Activated naive CD8-positive, alpha-beta T cell treated with anti-CD3 and anti-CD28 coated beads, Interleukin-2, amount 10 ng/mL, durations not matched to agents 7 days and 5 days (primary cell): ENCODE measurements at regions not wholly inside any gene's neighbourhood (a gene's known extent, or its start where the extent isn't known, plus 50 kb on each side); places are given as distances from the start of the nearest gene placed in this dataset.
"Not testable (repeated sequence)": the region's sequence is repeated elsewhere in the genome, so short reads cannot be mapped to it uniquely, and the experiment has no call there.

Experiments
- ATAC-seq: fragments of 150-1000 bp; cut with Tn5 transposase; one replicate; pipeline ENCODE4 v1.10.0; 2021; ENCODE audit warnings: low read depth, moderate library complexity
- POLR2A ChIA-PET: fragments of 350-600 bp; sonication (Branson Sonifier 250); formaldehyde crosslinking; loops from one replicate; lab custom pipeline; 2021; ENCODE audit warnings: antibody characterized with exemption; lab: Charles Lee
- DNase-seq: peaks from one replicate; pipeline ENCODE4 v3.0.0; 2021
- H3K27ac Mint-ChIP-seq: one replicate; pipeline ENCODE4 v1.8.0; 2022; ENCODE audit warnings: mild to moderate bottlenecking, mixed read lengths
- H3K27me3 Mint-ChIP-seq: one replicate; pipeline ENCODE4 v1.8.0; 2022; ENCODE audit warnings: mild to moderate bottlenecking, moderate library complexity, mixed read lengths
- H3K36me3 Mint-ChIP-seq: one replicate; pipeline ENCODE4 v1.8.0; 2021; ENCODE audit warnings: mild to moderate bottlenecking, mixed read lengths
- H3K4me1 Mint-ChIP-seq: one replicate; pipeline ENCODE4 v1.8.0; 2021; ENCODE audit warnings: mixed read lengths
- H3K4me3 Mint-ChIP-seq: one replicate; pipeline ENCODE4 v1.8.0; 2022; ENCODE audit warnings: mild to moderate bottlenecking, moderate library complexity, mixed read lengths
- H3K9me3 Mint-ChIP-seq: one replicate; pipeline ENCODE4 v1.8.0; 2021; ENCODE audit warnings: mixed read lengths

DNA sequence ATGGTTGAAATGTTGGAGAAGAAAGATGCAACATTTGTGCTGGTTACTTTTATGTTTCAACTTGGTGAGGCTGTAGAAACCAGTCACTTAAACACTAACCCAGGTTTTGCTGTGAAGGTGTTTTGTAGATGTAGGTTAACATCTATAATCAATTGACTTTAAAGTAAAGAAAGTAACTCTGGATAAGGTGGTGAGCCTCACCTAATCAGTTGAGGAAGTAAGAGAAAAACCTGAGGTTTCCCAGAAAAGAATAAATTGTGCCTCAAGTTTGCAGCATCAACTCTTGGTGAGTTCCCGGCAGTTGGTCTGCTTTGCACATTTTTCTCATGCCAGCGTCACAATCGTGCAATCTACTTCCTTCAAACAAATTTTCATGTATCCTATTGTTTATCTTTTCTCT lies 673.4 kb downstream of the QKI start:
- ATAC-seq = no peak
- POLR2A ChIA-PET = no interaction called here
- no peak overlapping the region for H3K27ac Mint-ChIP-seq
- H3K27me3 Mint-ChIP-seq = peaks cover 2% of the 10 kb centered on the region
- H3K9me3 Mint-ChIP-seq = no peaks in the 10 kb centered on the region
- no peaks in the 10 kb centered on the region for H3K36me3 Mint-ChIP-seq
- H3K4me3 Mint-ChIP-seq = no peak overlapping the region
- peaks cover 4% of the 10 kb centered on the region for H3K4me1 Mint-ChIP-seq
- DNase-seq = no peak

DNA sequence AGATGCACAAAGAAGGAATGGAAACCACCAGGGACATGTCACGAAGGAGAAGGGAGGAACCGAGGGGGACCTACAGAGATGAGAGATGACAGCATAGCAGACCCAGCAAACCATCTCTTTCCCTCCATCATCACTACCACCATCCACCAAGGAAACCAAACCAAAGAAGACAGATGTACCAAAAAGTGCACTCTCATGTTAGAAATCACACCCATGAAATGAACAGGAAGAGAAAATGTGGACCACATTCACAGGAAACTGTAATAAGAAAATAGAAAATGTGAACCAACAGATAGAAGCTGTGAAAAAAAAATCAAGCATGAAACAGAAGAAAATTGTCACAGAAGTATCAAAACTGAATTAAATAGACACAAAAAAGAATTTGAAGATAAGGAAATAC lies 672.7 kb downstream of the QKI start:
- no peak for DNase-seq

GRCh38 chr6:164086076-164086887 lies 671.8 kb downstream of the QKI start:
- Mint-ChIP-seq H3K4me3 (no peak overlapping the region), H3K36me3 (no peaks in the 10 kb centered on the region), H3K27me3 (no peaks in the 10 kb centered on the region), H3K9me3 (no peaks in the 10 kb centered on the region), H3K27ac (no peak overlapping the region), H3K4me1 (peaks cover 4% of the 10 kb centered on the region)
- POLR2A ChIA-PET = no interaction called here
- DNase-seq = no peak
- no peak for ATAC-seq

More for the DNA sequence above, 672.7 kb downstream of the QKI start:
- no peaks in the 10 kb centered on the region for H3K9me3 Mint-ChIP-seq
- POLR2A ChIA-PET = no interaction called here
- peaks cover 2% of the 10 kb centered on the region for H3K27me3 Mint-ChIP-seq
- no peak overlapping the region for H3K27ac Mint-ChIP-seq
- ATAC-seq = no peak
- H3K36me3 Mint-ChIP-seq = no peaks in the 10 kb centered on the region
- H3K4me3 Mint-ChIP-seq = no peak overlapping the region
- H3K4me1 Mint-ChIP-seq = peaks cover 4% of the 10 kb centered on the region

GRCh38 chr6:164085091-164086075 lies 670.9 kb downstream of the QKI start:
- H3K4me1 Mint-ChIP-seq = peaks cover 4% of the 10 kb centered on the region
- H3K36me3 Mint-ChIP-seq = no peaks in the 10 kb centered on the region
- no peaks in the 10 kb centered on the region for H3K9me3 Mint-ChIP-seq
- POLR2A ChIA-PET = no interaction called here
- ATAC-seq = no peak
- no peak overlapping the region for H3K27ac Mint-ChIP-seq
- H3K27me3 Mint-ChIP-seq = no peaks in the 10 kb centered on the region
- no peak overlapping the region for H3K4me3 Mint-ChIP-seq
- no peak for DNase-seq

GRCh38 chr6:164079275-164079600 lies 664.7 kb downstream of the QKI start:
- no peak overlapping the region for H3K27ac Mint-ChIP-seq
- DNase-seq (no peak), ATAC-seq (no peak)
- POLR2A ChIA-PET = no interaction called here
- H3K9me3 Mint-ChIP-seq = peaks cover 3% of the 10 kb centered on the region
- no peaks in the 10 kb centered on the region for H3K27me3 Mint-ChIP-seq
- H3K4me1 Mint-ChIP-seq = no peaks in the 10 kb centered on the region
- no peak overlapping the region for H3K4me3 Mint-ChIP-seq
- H3K36me3 Mint-ChIP-seq = no peaks in the 10 kb centered on the region

- H3K9me3 Mint-ChIP-seq = peaks cover 3% of the 10 kb centered on the region
- no peaks in the 10 kb centered on the region for H3K4me1 Mint-ChIP-seq
- no peak for DNase-seq
- no peaks in the 10 kb centered on the region for H3K36me3 Mint-ChIP-seq
- no peak for ATAC-seq
- no peak overlapping the region for H3K27ac Mint-ChIP-seq
- POLR2A ChIA-PET = no interaction called here
- no peaks in the 10 kb centered on the region for H3K27me3 Mint-ChIP-seq
- H3K4me3 Mint-ChIP-seq = no peak overlapping the region
Measured at GRCh38 chr6:164078532-164079274, 664.2 kb downstream of the QKI start.

GRCh38 chr6:164076818-164077532 lies 662.5 kb downstream of the QKI start:
- ATAC-seq, H3K4me3 Mint-ChIP-seq, H3K36me3 Mint-ChIP-seq, H3K27me3 Mint-ChIP-seq, H3K4me1 Mint-ChIP-seq, H3K9me3 Mint-ChIP-seq, DNase-seq, POLR2A ChIA-PET, H3K27ac Mint-ChIP-seq: not testable (repeated sequence)

DNA sequence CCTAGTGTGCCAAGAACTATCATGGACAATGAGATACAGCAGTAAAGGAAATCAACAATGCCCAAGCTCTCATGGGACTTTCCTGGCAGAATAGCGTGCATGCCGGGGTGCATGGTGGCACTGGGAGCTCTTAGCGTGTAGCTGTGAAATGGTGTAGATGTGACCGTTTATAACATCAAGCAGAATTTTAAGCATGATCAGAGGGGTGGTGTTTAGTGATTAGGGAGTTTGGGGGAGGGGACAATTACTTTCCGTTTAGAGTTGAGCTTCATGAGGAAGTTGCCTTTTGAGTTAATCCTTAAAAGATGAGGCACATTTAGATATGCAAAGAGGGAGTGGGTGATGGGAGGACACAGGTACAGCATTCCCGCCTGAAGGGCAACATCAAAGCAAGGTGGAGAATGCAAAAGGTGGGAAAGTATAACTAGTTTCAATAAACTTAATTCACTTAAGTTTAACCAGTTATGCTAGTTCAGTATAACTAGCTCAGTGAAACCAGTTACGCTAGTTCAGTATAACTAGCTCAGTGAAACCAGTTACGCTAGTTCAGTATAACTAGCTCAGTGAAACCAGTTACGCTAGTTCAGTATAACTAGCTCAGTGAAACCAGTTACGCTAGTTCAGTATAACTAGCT lies 661.6 kb downstream of the QKI start:
- POLR2A ChIA-PET = no interaction called here
- H3K9me3 Mint-ChIP-seq = peaks cover 9% of the 10 kb centered on the region
- ATAC-seq = no peak
- no peaks in the 10 kb centered on the region for H3K4me1 Mint-ChIP-seq
- no peaks in the 10 kb centered on the region for H3K27me3 Mint-ChIP-seq
- H3K27ac Mint-ChIP-seq = no peak overlapping the region
- no peaks in the 10 kb centered on the region for H3K36me3 Mint-ChIP-seq
- no peak for DNase-seq
- H3K4me3 Mint-ChIP-seq = no peak overlapping the region

- Mint-ChIP-seq H3K27ac (no peak overlapping the region), H3K9me3 (peaks cover 9% of the 10 kb centered on the region), H3K4me3 (no peak overlapping the region), H3K27me3 (no peaks in the 10 kb centered on the region), H3K4me1 (no peaks in the 10 kb centered on the region), H3K36me3 (no peaks in the 10 kb centered on the region)
- POLR2A ChIA-PET = no interaction called here
- DNase-seq = no peak
- ATAC-seq = no peak
Measured at GRCh38 chr6:164072240-164072666, 657.7 kb downstream of the QKI start.

DNA sequence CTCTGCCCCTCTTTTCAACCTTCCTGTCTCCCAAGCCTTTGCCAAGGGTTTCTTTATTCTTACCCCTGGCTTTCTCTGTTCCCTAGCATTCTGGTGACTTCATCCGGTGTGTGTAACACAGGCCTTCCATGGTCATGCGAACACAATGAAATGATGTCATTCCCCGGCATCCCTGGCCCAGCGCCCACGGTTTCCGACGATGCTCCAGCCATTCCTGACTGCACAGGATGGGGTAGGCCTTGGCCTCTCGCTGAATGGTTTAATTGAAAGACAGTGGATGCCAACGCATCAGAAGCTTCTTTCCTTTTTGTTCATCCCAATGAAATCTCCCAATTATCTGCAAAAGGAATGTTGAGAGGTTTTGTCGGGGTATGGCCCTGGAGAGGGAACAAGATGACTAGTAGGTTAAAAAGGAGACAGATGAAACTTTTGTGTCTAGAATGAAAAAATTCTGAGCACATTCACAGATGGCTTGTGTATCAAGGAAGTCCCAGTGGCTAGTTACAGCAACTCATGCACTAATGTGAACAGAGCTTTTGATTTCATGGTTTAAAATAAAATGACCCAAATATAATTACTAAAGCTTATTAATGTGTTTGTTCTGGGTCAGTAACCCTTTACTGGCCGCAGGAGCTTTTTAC lies 655.0 kb downstream of the QKI start:
- no peaks in the 10 kb centered on the region for H3K4me1 Mint-ChIP-seq
- no peak overlapping the region for H3K27ac Mint-ChIP-seq
- peaks cover 5% of the 10 kb centered on the region for H3K9me3 Mint-ChIP-seq
- ATAC-seq (no peak), DNase-seq (no peak)
- H3K27me3 Mint-ChIP-seq = no peaks in the 10 kb centered on the region
- no peak overlapping the region for H3K4me3 Mint-ChIP-seq
- no peaks in the 10 kb centered on the region for H3K36me3 Mint-ChIP-seq
- POLR2A ChIA-PET = no interaction called here

- DNase-seq (no peak), ATAC-seq (no peak)
- Mint-ChIP-seq H3K4me1 (no peaks in the 10 kb centered on the region), H3K36me3 (no peaks in the 10 kb centered on the region), H3K4me3 (no peak overlapping the region), H3K27me3 (no peaks in the 10 kb centered on the region), H3K9me3 (peaks cover 5% of the 10 kb centered on the region), H3K27ac (no peak overlapping the region)
- POLR2A ChIA-PET = no interaction called here
Measured at GRCh38 chr6:164068527-164068926, 654.0 kb downstream of the QKI start.

- H3K36me3 Mint-ChIP-seq = no peaks in the 10 kb centered on the region
- no peaks in the 10 kb centered on the region for H3K27me3 Mint-ChIP-seq
- POLR2A ChIA-PET = no interaction called here
- no peak overlapping the region for H3K4me3 Mint-ChIP-seq
- DNase-seq = no peak
- no peaks in the 10 kb centered on the region for H3K4me1 Mint-ChIP-seq
- no peaks in the 10 kb centered on the region for H3K9me3 Mint-ChIP-seq
- no peak for ATAC-seq
- no peak overlapping the region for H3K27ac Mint-ChIP-seq
Measured at GRCh38 chr6:164066766-164067165, 652.2 kb downstream of the QKI start.
